BLaER1 treated with 17β-estradiol and CSF1 and Interleukin-3, amounts not matched to agents 10 nM and 100 nM (cell line): ENCODE measurements at regions not wholly inside any gene's neighbourhood (a gene's known extent, or its start where the extent isn't known, plus 50 kb on each side); places are given as distances from the start of the nearest gene placed in this dataset.

Source experiments
- H3K27ac ChIP-seq, 11 experiments: shearing (Covaris generic); formaldehyde crosslinking; 2 replicates each; pipeline ENCODE4 v1.8.1; 2022
- H3K27me3 ChIP-seq, 11 experiments: shearing (Covaris generic); formaldehyde crosslinking; 2 replicates each; pipeline ENCODE4 v1.8.1; 2022
- H3K36me3 ChIP-seq, 11 experiments: shearing (Covaris generic); formaldehyde crosslinking; 2 replicates each; pipeline ENCODE4 v1.8.1; 2022
- H3K4me1 ChIP-seq, 10 experiments: shearing (Covaris generic); formaldehyde crosslinking; 2 replicates each; pipeline ENCODE4 v1.8.1; 2022
- H3K4me2 ChIP-seq, 11 experiments: shearing (Covaris generic); formaldehyde crosslinking; 2 replicates each; pipeline ENCODE4 v1.8.1; 2022
- H3K4me3 ChIP-seq, 10 experiments: shearing (Covaris generic); formaldehyde crosslinking; 2 replicates each; pipeline ENCODE4 v1.8.1; 2022
- H3K9ac ChIP-seq, 11 experiments: shearing (Covaris generic); formaldehyde crosslinking; 2 replicates each; pipeline ENCODE4 v1.8.1; 2022
- H3K9me3 ChIP-seq, 11 experiments: shearing (Covaris generic); formaldehyde crosslinking; replicated peaks in 1 of 11; 2 replicates each; pipeline ENCODE4 v1.8.1; 2022
- H4K20me1 ChIP-seq, 11 experiments: shearing (Covaris generic); formaldehyde crosslinking; 2 replicates each; pipeline ENCODE4 v1.8.1; 2022
- Cebpa-rat ChIP-seq, 11 experiments: shearing (Covaris generic); IDR thresholded peaks; 2 replicates each; pipeline ENCODE4 v1.8.1; 2022

DNA sequence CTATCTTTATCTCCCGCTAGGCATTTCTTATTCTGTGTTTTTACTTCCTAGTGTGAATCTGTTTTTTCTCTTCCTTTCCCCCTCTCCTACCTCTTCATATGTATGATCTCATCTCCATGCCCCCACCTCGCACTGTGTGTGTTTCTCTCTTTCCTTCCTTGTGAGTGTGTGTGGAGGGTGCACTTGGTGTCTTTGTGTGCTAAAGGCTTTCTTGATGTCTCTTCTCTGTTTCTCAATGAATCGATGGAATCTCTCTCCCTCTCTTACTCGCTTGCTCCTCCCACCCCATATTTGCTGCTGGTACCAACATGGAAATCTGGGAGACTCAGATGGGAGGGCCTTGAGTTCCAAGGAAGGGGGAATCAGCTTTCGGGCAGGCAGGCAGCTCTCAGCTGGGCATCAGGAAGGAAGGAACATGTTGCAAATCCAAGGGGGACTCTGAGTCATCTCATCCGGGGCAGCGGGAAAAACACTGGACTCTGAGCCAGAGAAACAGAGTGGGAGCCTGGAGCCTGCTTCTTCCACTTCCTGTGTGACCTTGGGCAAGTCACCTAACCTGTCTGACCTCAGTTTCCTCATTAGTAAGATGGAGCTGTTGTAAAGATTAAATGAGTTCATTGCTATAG lies 147.5 kb downstream of the PTPRU start:
- Histone ChIP-seq H3K27ac (no peak overlapping the region), H3K4me2 (no peak overlapping the region), H3K9me3 (peaks cover 16 to 25% (median 20%) of the 10 kb centered on the region in 11 experiments), H3K36me3 (no peaks in the 10 kb centered on the region), H4K20me1 (no peaks in the 10 kb centered on the region), H3K27me3 (no peaks in the 10 kb centered on the region), H3K9ac (no peak overlapping the region), H3K4me1 (no peaks in the 10 kb centered on the region), H3K4me3 (no peak overlapping the region)
- no peak for TF ChIP-seq Cebpa-rat (IDR thresholded peaks at IDR 0.05)

- H3K27me3 ChIP-seq, result no peaks in the 10 kb centered on the region
- no peak overlapping the region for H3K9ac ChIP-seq
- no peak overlapping the region for H3K4me3 ChIP-seq
- no peaks in the 10 kb centered on the region for H3K36me3 ChIP-seq
- H3K27ac ChIP-seq, result no peak overlapping the region
- peaks cover 23 to 33% (median 27%) of the 10 kb centered on the region in 11 experiments for H3K9me3 ChIP-seq
- no peak overlapping the region for H3K4me2 ChIP-seq
- no peaks in the 10 kb centered on the region for H4K20me1 ChIP-seq
- no peaks in the 10 kb centered on the region for H3K4me1 ChIP-seq
- TF ChIP-seq Cebpa-rat (IDR thresholded peaks at IDR 0.05), result no peak
Measured at GRCh38 chr1:29382851-29383745, 146.8 kb downstream of the PTPRU start.

- Histone ChIP-seq H3K36me3 (no peaks in the 10 kb centered on the region), H3K27ac (no peak overlapping the region), H3K9ac (no peak overlapping the region), H3K4me3 (no peak overlapping the region), H3K4me2 (no peak overlapping the region), H3K9me3 (peaks cover 40 to 49% (median 44%) of the 10 kb centered on the region in 11 experiments), H3K4me1 (no peaks in the 10 kb centered on the region), H3K27me3 (no peaks in the 10 kb centered on the region), H4K20me1 (no peaks in the 10 kb centered on the region)
- no peak for TF ChIP-seq Cebpa-rat (IDR thresholded peaks at IDR 0.05)
Measured at GRCh38 chr1:29381426-29381825, 145.1 kb downstream of the PTPRU start.

GRCh38 chr1:29380532-29380931 lies 144.2 kb downstream of the PTPRU start:
- no peak for TF ChIP-seq Cebpa-rat (IDR thresholded peaks at IDR 0.05)
- no peaks in the 10 kb centered on the region for H3K27me3 ChIP-seq
- peaks cover 48 to 58% (median 51%) of the 10 kb centered on the region in 11 experiments for H3K9me3 ChIP-seq
- H3K4me2 ChIP-seq, result no peak overlapping the region
- no peaks in the 10 kb centered on the region for H3K4me1 ChIP-seq
- no peaks in the 10 kb centered on the region for H4K20me1 ChIP-seq
- H3K27ac ChIP-seq, result no peak overlapping the region
- H3K9ac ChIP-seq, result no peak overlapping the region
- no peak overlapping the region for H3K4me3 ChIP-seq
- no peaks in the 10 kb centered on the region for H3K36me3 ChIP-seq

GRCh38 chr1:29379443-29380073 lies 143.2 kb downstream of the PTPRU start:
- H3K4me2 ChIP-seq, result no peak overlapping the region
- peaks cover 58 to 68% (median 61%) of the 10 kb centered on the region in 11 experiments for H3K9me3 ChIP-seq
- H3K27ac ChIP-seq, result no peak overlapping the region
- no peak overlapping the region for H3K4me3 ChIP-seq
- no peaks in the 10 kb centered on the region for H4K20me1 ChIP-seq
- H3K27me3 ChIP-seq, result no peaks in the 10 kb centered on the region
- H3K4me1 ChIP-seq, result no peaks in the 10 kb centered on the region
- TF ChIP-seq Cebpa-rat (IDR thresholded peaks at IDR 0.05), result no peak
- H3K36me3 ChIP-seq, result no peaks in the 10 kb centered on the region
- H3K9ac ChIP-seq, result no peak overlapping the region
